Mononuclear cell (primary cell): ENCODE measurements at regions not wholly inside any gene's neighbourhood (a gene's known extent, or its start where the extent isn't known, plus 50 kb on each side); places are given as distances from the start of the nearest gene placed in this dataset.

ENCODE experiments used
- H3K27me3 ChIP-seq: 2 replicates; pipeline ENCODE4 v1.6.0; 2011; ENCODE audit warnings: low read length, control low read depth; ENCODE audit not compliant: insufficient read depth
- H3K4me1 ChIP-seq: 2 replicates; pipeline ENCODE4 v1.5.1; 2011; ENCODE audit warnings: mild to moderate bottlenecking, low read length, control low read depth; ENCODE audit not compliant: insufficient read depth
- H3K4me3 ChIP-seq: 2 replicates; pipeline ENCODE4 v1.5.1; 2011; ENCODE audit warnings: mild to moderate bottlenecking, low read length, moderate library complexity
- H3K9me3 ChIP-seq: 2 replicates; pipeline ENCODE4 v1.5.1; 2011; ENCODE audit warnings: low read depth, mild to moderate bottlenecking, control low read depth, low read length

GRCh38 chr2:193520709-193521458 lies 1326.2 kb upstream of the TMEFF2 start:
- Histone ChIP-seq H3K27me3 (no peaks in the 10 kb centered on the region), H3K4me1 (no peaks in the 10 kb centered on the region), H3K4me3 (no peak overlapping the region), H3K9me3 (no peaks in the 10 kb centered on the region)

- Histone ChIP-seq H3K27me3 (no peaks in the 10 kb centered on the region), H3K4me3 (no peak overlapping the region), H3K4me1 (no peaks in the 10 kb centered on the region), H3K9me3 (no peaks in the 10 kb centered on the region)
These were observed 1323.5 kb upstream of the TMEFF2 start for GRCh38 chr2:193518041-193518817.

GRCh38 chr2:193517615-193518014 lies 1322.9 kb upstream of the TMEFF2 start:
- Histone ChIP-seq H3K9me3 (no peaks in the 10 kb centered on the region), H3K27me3 (no peaks in the 10 kb centered on the region), H3K4me3 (no peak overlapping the region), H3K4me1 (no peaks in the 10 kb centered on the region)

- Histone ChIP-seq H3K4me1 (no peaks in the 10 kb centered on the region), H3K9me3 (no peaks in the 10 kb centered on the region), H3K27me3 (no peaks in the 10 kb centered on the region), H3K4me3 (no peak overlapping the region)
These were observed 1311.3 kb upstream of the TMEFF2 start for GRCh38 chr2:193506035-193506434.

- Histone ChIP-seq H3K4me3 (no peak overlapping the region), H3K27me3 (no peaks in the 10 kb centered on the region), H3K9me3 (no peaks in the 10 kb centered on the region), H3K4me1 (no peaks in the 10 kb centered on the region)
These were observed 1310.9 kb upstream of the TMEFF2 start for GRCh38 chr2:193505620-193506019.

GRCh38 chr2:193502363-193503035 lies 1307.8 kb upstream of the TMEFF2 start:
- Histone ChIP-seq H3K4me1 (no peaks in the 10 kb centered on the region), H3K9me3 (no peaks in the 10 kb centered on the region), H3K27me3 (no peaks in the 10 kb centered on the region), H3K4me3 (no peak overlapping the region)

GRCh38 chr2:193496786-193497185 lies 1302.1 kb upstream of the TMEFF2 start:
- H3K9me3 ChIP-seq, result no peaks in the 10 kb centered on the region
- H3K4me3 ChIP-seq, result no peak overlapping the region
- no peaks in the 10 kb centered on the region for H3K4me1 ChIP-seq
- no peaks in the 10 kb centered on the region for H3K27me3 ChIP-seq

GRCh38 chr2:193482557-193482956 lies 1287.8 kb upstream of the TMEFF2 start:
- H3K9me3 ChIP-seq, result no peaks in the 10 kb centered on the region
- H3K4me1 ChIP-seq, result no peaks in the 10 kb centered on the region
- H3K4me3 ChIP-seq, result no peak overlapping the region
- no peaks in the 10 kb centered on the region for H3K27me3 ChIP-seq

GRCh38 chr2:193480187-193480586 lies 1285.5 kb upstream of the TMEFF2 start:
- no peaks in the 10 kb centered on the region for H3K27me3 ChIP-seq
- no peak overlapping the region for H3K4me3 ChIP-seq

GRCh38 chr2:193476171-193476800 lies 1281.6 kb upstream of the TMEFF2 start:
- no peaks in the 10 kb centered on the region for H3K27me3 ChIP-seq

More at GRCh38 chr2:193480187-193480586, 1285.5 kb upstream of the TMEFF2 start:
- Histone ChIP-seq H3K9me3 (no peaks in the 10 kb centered on the region), H3K4me1 (no peaks in the 10 kb centered on the region)

GRCh38 chr2:193475038-193475437 lies 1280.3 kb upstream of the TMEFF2 start:
- Histone ChIP-seq H3K27me3 (no peaks in the 10 kb centered on the region), H3K4me1 (no peaks in the 10 kb centered on the region)

More at GRCh38 chr2:193476171-193476800, 1281.6 kb upstream of the TMEFF2 start:
- no peaks in the 10 kb centered on the region for H3K4me1 ChIP-seq
- H3K9me3 ChIP-seq, result no peaks in the 10 kb centered on the region
- H3K4me3 ChIP-seq, result no peak overlapping the region

GRCh38 chr2:193469251-193469650 lies 1274.5 kb upstream of the TMEFF2 start:
- no peaks in the 10 kb centered on the region for H3K9me3 ChIP-seq
- no peak overlapping the region for H3K4me3 ChIP-seq
- no peaks in the 10 kb centered on the region for H3K4me1 ChIP-seq
- no peaks in the 10 kb centered on the region for H3K27me3 ChIP-seq

More at GRCh38 chr2:193475038-193475437, 1280.3 kb upstream of the TMEFF2 start:
- H3K9me3 ChIP-seq, result no peaks in the 10 kb centered on the region
- no peak overlapping the region for H3K4me3 ChIP-seq

- H3K4me1 ChIP-seq, result no peaks in the 10 kb centered on the region
- no peaks in the 10 kb centered on the region for H3K9me3 ChIP-seq
- H3K4me3 ChIP-seq, result no peak overlapping the region
- H3K27me3 ChIP-seq, result no peaks in the 10 kb centered on the region
These were observed 1272.7 kb upstream of the TMEFF2 start for GRCh38 chr2:193467276-193467987.

- no peaks in the 10 kb centered on the region for H3K27me3 ChIP-seq
- H3K4me1 ChIP-seq, result no peaks in the 10 kb centered on the region
- no peak overlapping the region for H3K4me3 ChIP-seq
- no peaks in the 10 kb centered on the region for H3K9me3 ChIP-seq
These were observed 1268.3 kb upstream of the TMEFF2 start for GRCh38 chr2:193463011-193463410.
